A549 (cell line): ENCODE measurements at regions not wholly inside any gene's neighbourhood (a gene's known extent, or its start where the extent isn't known, plus 50 kb on each side); places are given as distances from the start of the nearest gene placed in this dataset.

Experiments used
- CEBPB ChIP-seq, 2 experiments: fragments of >200 bp in 1 of 2; sonication (Bioruptor Twin) in 1 of 2; formaldehyde crosslinking in 1 of 2; IDR thresholded peaks; 2 replicates each; pipeline ENCODE4 v1.6.1; 2012 to 2016
- POLR2A ChIP-seq: IDR thresholded peaks from 2 replicates; pipeline ENCODE4 v1.6.1; 2012; ENCODE audit warnings: mild to moderate bottlenecking, low read length
- RFX5 ChIP-seq: fragments of 450-650 bp; IDR thresholded peaks from 2 replicates; pipeline ENCODE4 v1.7.1; 2014; ENCODE audit warnings: antibody characterized with exemption, mild to moderate bottlenecking, moderate library complexity
- TF ChIP-seq, protein P1 (sequence below): fragments of >200 bp; sonication (Bioruptor Twin); formaldehyde crosslinking; IDR thresholded peaks from 3 replicates; pipeline ENCODE4 v1.5.1; 2016

GRCh38 chr7:131141443-131141967 lies 186.2 kb upstream of the MKLN1 start:
- TF ChIP-seq, protein P1, sequence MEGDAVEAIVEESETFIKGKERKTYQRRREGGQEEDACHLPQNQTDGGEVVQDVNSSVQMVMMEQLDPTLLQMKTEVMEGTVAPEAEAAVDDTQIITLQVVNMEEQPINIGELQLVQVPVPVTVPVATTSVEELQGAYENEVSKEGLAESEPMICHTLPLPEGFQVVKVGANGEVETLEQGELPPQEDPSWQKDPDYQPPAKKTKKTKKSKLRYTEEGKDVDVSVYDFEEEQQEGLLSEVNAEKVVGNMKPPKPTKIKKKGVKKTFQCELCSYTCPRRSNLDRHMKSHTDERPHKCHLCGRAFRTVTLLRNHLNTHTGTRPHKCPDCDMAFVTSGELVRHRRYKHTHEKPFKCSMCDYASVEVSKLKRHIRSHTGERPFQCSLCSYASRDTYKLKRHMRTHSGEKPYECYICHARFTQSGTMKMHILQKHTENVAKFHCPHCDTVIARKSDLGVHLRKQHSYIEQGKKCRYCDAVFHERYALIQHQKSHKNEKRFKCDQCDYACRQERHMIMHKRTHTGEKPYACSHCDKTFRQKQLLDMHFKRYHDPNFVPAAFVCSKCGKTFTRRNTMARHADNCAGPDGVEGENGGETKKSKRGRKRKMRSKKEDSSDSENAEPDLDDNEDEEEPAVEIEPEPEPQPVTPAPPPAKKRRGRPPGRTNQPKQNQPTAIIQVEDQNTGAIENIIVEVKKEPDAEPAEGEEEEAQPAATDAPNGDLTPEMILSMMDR: no peak
- TF ChIP-seq RFX5: no peak
- no peak for TF ChIP-seq POLR2A
- TF ChIP-seq CEBPB (IDR thresholded peaks at IDR 0.05): no peak
